ENCODE measurements at regions not wholly inside any gene's neighbourhood (a gene's known extent, or its start where the extent isn't known, plus 50 kb on each side); places are given as distances from the start of the nearest gene placed in this dataset.

GRCh38 chr13:99811067-99811700, 160.4 kb downstream of the ZIC5 start:
- TF ChIP-seq CTCF (IDR thresholded peaks at IDR 0.05; ENCODE audit: low read depth, low read length), result no peak
- no peak for DNase-seq (ENCODE audit: low read depth, low spot score)
- no peak overlapping the region for H3K4me3 ChIP-seq (ENCODE audit: low read depth, low read length)
- in situ Hi-C loops (cut with HindIII; ENCODE audit: low sequenced_read_pairs), result no loop called here

- no peak overlapping the region for H3K4me3 ChIP-seq (ENCODE audit: low read depth, low read length)
- no peak for TF ChIP-seq CTCF (IDR thresholded peaks at IDR 0.05; ENCODE audit: low read depth, low read length)
- no peak for DNase-seq (ENCODE audit: low read depth, low spot score)
- in situ Hi-C loops (cut with HindIII; ENCODE audit: low sequenced_read_pairs), result no loop called here
Measured at GRCh38 chr13:99809926-99810325, 161.6 kb downstream of the ZIC5 start.

- no peak overlapping the region for H3K4me3 ChIP-seq (ENCODE audit: low read depth, low read length)
- DNase-seq (ENCODE audit: low read depth, low spot score), result no peak
- in situ Hi-C loops (cut with HindIII; ENCODE audit: low sequenced_read_pairs), result no loop called here
Measured at GRCh38 chr13:99809496-99809895, 162.1 kb downstream of the ZIC5 start.

GRCh38 chr13:99808786-99809185, 162.8 kb downstream of the ZIC5 start:
- no peak overlapping the region for H3K4me3 ChIP-seq (ENCODE audit: low read depth, low read length)
- in situ Hi-C loops (cut with HindIII; ENCODE audit: low sequenced_read_pairs), result no loop called here
- no peak for DNase-seq (ENCODE audit: low read depth, low spot score)
- no peak for TF ChIP-seq CTCF (IDR thresholded peaks at IDR 0.05; ENCODE audit: low read depth, low read length)

More at GRCh38 chr13:99809496-99809895, 162.1 kb downstream of the ZIC5 start:
- TF ChIP-seq CTCF (IDR thresholded peaks at IDR 0.05; ENCODE audit: low read depth, low read length), result no peak

GRCh38 chr13:99806671-99807070, 164.9 kb downstream of the ZIC5 start:
- no peak for DNase-seq (ENCODE audit: low read depth, low spot score)
- H3K4me3 ChIP-seq (ENCODE audit: low read depth, low read length), result no peak overlapping the region
- in situ Hi-C loops (cut with HindIII; ENCODE audit: low sequenced_read_pairs), result no loop called here
- no peak for TF ChIP-seq CTCF (IDR thresholded peaks at IDR 0.05; ENCODE audit: low read depth, low read length)

- in situ Hi-C loops (cut with HindIII; ENCODE audit: low sequenced_read_pairs), result no loop called here
- TF ChIP-seq CTCF (IDR thresholded peaks at IDR 0.05; ENCODE audit: low read depth, low read length), result no peak
- no peak for DNase-seq (ENCODE audit: low read depth, low spot score)
Measured at GRCh38 chr13:99805361-99805760, 166.2 kb downstream of the ZIC5 start.

More at GRCh38 chr13:99805361-99805760, 166.2 kb downstream of the ZIC5 start:
- H3K4me3 ChIP-seq (ENCODE audit: low read depth, low read length), result no peak overlapping the region
